HG03342 (cell line): ENCODE measurements at regions not wholly inside any gene's neighbourhood (a gene's known extent, or its start where the extent isn't known, plus 50 kb on each side); places are given as distances from the start of the nearest gene placed in this dataset.

ENCODE experiments used
- ATAC-seq: cut with Tn5 transposase; IDR thresholded peaks from one replicate; pipeline ENCODE4 v1.9.1; 2021; ENCODE audit warnings: mild to moderate bottlenecking, moderate library complexity; ENCODE audit not compliant: unreplicated experiment

DNA sequence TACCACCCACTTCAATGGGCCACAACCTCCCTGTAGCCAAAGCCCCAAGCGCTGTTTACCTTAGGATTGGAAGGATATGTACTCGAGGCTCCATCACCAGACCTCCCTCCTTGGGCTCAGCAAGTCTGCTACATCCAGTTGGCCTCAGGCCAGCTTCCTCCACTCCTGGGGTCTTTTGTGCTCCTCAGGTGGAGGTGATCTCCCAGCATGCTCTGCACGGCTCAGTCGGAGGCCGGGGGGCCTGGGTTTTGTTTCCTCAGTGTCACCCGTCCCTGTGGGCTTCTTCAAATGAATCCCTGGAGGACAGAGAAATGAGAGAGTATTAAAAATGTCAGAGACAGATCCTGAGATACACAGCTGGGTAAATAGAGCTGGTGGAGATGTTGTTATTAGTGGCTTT is 723.1 kb upstream of the TBX3 start:
- ATAC-seq = no peak

DNA sequence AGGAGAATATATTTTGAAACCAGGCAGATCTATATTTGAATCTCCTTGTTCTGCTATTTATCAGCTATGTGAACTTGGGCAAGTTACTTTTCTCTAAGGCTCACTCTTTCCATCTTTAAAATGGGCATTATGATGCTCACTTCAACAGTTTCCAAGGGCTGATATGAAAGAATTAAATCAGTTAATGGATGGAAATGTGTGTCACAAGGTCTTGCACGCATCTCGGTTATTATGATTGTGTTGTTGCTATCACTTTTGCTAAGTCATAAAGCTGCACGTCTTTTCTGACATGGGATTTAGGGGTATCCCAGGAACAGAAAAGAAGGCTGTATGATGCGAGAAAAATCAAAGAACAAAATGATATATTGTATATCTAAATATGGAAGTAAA is 721.5 kb upstream of the TBX3 start:
- ATAC-seq = no peak

DNA sequence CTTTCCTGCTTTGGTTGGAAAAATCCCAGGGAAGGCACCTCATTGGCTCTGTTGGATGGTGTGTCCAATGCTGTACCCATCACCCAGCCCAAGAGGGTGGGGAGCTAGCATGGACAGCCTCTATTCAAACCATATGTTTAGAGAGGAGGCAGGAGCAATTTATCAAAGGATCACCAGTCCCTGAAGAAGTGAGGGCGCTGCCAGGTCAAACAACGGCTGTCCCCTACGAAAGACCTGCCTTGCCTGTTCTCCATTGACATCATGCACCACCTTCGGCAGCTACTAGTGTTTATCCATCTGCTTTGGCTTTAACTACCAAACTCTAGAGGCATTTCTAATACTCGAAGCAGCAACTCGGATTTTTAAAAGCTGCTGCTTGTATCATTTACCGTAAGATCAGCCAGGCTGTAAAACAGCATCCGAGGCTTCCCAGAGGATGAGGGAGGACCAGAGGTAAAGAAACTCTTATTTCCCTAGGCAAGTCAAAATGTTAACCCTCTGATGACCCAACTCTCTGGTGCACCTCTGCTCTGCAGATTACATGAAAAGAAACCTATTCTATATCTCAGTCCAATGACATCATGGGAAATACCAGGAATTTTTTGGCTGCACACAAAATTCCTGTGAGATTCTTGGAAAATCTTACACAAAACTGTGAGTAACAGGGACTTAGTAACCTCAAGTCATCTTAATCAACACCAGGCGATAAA is 720.9 kb upstream of the TBX3 start:
- no peak for ATAC-seq

DNA sequence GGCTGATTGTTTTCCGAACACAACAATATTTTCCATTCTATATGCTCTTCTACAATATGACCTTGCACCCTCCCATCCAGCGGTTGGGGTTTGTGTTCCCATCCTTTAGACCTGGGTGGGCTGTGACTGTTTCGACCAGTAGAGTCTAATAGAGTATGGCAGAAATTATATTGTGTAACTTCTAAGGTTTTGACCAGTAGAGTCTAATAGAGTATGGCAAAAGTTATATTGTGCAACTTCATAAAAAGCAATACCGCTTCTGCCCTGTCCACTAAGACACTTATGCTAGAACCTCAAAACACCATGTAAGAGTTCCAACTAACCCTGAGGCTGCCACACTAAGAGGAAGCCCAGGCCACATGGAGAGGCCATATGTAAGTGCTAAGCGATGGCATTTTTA is 719.7 kb upstream of the TBX3 start:
- no peak for ATAC-seq

DNA sequence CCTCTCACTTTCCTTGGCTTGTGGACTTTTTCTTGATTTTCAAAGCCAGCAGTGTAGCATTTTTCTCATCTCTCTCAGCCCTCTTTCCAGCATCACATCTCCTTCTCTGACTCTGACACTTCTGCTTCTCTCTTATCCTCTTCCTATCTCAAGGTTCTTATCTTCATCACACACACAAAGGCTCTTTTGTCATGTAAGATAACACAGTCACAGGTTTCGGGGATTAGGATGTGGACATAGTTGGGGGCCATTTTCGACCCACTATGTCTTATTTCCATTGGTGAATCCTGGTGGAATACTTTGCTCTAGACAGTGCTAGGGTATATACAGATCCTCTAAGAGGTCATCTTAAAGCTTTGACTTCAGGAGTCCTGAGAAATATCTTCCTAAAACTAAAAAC is 719.3 kb upstream of the TBX3 start:
- no peak for ATAC-seq

DNA sequence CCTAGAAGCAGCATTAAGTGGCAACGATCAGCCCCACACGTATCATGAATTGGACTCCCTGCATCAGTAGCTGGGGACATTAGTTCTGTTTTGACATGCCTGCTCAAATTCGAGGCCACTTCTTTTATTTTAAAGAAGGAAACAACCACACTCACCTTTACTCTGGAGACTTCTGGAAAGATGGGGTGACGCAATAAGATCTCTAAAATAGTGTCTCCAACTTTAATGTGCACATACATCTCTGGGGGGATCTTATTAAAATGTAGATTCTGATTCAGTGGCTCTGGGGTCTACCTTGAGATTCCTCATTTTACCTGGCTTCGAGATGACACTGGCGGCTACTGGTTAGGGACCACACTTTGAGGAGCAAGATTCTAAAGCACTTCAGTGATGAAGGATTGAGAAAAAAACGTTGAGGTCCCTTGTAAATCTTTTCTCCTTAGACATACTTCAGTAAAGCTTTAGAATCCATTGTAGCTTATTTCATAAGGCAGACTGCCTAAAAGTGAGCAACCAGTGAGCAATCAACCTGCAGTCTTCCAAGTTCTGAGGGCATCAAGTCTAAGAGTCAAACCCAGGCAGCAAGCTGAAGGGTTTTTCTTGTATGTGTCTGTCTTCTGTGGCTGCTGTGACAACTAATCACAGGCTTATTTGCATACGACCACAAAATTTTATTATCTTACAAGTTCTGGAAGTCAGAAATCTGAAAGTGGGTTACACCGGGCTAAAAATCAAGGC is 718.6 kb upstream of the TBX3 start:
- ATAC-seq = no peak

DNA sequence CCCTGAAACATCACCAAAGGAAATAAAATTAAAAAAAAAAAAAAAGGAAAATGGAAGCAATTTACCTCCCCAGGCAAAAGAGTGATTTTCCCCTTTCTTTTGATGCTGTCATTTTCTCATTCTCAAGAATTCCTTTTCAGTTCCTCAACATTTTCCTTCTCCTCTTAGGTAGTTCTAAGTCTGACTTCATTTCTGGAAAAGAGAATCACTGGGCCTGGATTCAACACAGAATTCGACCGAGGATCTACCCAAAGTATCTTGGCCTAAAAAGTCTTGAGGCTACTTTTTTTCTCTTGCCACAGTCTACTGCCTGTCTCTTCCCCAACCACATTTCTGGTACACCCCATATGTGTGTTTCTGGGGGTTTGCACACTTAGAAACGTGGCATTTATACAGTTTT is 717.8 kb upstream of the TBX3 start:
- no peak for ATAC-seq

DNA sequence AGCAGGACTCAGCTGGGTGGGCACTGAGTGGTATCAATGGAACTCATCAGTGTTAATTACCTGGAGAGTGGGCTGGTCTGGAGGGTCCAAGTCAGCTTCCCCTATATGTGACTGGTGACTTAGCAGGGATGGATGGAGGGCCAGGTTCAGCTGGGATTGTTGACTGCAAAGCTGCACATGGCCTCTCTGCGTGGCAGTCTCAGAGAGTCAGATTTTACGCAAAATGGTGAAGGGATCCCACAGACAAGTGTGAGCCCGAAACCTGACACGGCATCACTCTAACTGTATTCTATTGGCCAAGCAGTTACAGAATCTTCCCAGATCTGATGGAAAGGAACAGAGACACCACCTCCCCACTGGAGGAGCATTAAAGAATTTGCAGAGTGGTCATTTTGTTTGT is 716.0 kb upstream of the TBX3 start:
- ATAC-seq = no peak

DNA sequence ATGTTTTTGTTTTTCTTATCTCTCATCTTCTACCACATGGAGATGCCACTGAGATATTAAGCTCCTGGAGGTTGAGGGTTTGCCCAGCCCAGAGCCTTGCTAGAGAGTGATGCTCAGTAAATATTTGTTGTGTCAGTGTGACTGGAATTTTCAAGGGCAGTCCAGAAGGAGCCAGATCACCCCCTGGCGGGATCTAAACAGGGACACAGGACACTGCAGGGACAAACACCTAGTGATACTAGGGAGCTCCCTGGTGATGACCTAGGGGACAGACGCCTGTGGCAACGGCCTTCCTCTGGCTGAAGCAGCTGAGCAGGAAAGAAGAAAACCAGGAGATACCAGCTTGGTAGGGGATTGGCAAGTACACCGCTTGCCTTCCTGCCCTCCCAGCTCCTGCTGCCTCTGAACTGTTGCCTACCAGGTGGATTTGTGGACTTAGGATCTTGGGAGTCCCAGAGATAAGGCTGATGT is 714.4 kb upstream of the TBX3 start:
- ATAC-seq = no peak

DNA sequence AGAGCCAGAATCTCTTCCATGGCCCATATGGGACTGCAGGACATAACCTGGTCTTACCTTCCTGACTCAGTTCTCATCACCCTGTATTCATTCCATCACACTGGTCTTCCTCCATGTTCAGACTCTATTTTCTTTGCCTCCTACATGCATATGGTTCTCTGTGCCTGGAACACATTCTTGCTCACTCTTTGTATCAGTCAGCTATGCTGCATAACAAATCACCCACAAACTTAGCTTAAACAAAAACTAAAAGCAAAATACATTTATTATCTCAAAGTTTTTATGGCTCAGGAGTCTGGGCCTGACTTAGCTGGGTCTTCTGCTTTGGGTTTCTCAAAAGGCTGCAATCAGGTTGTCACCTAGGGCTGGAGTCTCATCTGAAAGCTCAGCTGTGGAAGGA is 712.6 kb upstream of the TBX3 start:
- no peak for ATAC-seq

DNA sequence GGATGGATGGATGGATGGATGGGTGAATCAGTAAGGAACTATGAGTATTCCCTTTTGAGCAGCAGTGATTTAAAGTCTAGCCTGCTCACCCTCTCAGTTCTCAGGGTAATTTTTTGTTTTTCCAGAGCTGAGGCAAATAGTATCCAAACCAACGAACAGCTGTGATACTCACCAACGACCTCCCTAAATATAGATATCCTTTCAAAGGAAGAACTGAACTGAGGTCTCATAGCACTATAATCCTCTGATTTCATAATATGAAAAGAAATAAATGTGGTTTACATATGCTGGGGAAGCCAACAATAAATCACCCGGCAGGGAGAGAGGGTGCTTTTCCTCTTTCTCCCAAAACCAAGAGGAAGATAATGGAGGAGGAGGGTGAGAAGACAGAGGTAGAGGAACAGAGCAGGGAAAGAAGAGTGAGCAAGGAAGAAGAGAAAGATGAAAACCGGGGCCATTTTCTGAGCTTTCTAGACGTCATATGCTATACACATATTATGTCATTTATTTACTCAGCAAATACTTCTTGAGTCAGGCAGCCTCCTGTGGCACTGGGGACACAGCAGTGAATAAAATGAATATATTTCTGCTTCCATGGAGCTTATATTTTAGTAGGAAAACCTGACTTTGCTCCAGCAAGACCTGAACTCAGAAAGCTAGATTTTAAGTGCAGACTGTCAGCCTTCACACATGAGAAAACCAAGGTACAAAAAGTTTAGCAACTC is 710.7 kb upstream of the TBX3 start:
- ATAC-seq = no peak

DNA sequence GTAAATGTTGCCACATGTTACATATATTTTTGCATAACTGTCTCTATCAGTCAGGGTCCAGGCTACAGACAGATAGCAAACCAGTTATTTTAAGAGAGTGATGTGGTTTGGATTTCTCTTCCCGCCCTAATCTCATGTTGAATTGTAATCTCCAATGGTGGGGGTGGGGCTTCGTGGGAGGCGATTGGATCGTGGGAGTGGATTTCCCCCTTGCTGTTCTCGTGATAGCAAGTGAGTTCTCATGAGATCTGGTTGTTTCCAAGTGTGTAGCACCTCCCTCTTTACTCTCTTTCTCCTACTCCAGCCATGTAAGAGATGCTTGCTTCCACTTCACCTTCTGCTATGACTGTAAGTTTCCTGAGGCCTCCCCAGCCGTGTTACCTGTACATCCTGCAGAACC is 704.2 kb upstream of the TBX3 start:
- ATAC-seq = no peak

DNA sequence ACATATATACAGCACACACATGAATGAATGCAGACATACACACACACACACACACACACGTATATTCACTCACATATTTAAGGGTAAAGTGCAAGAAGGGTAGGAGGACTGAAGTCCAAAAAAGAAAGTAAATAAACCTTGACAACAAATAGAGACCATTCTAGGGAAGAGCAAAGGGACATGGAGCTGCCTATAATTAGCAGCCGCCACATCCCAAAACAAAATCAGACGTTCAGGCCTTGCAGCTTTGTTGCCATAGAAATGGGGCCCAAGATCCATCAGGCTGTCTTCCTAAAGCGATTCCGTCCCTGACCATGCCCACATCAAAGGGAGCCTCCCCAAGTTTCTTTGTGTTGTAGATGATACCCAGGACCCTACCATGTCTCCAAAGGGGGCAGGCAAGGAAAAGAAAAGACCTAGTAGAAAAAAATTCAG is 703.5 kb upstream of the TBX3 start:
- ATAC-seq = no peak

DNA sequence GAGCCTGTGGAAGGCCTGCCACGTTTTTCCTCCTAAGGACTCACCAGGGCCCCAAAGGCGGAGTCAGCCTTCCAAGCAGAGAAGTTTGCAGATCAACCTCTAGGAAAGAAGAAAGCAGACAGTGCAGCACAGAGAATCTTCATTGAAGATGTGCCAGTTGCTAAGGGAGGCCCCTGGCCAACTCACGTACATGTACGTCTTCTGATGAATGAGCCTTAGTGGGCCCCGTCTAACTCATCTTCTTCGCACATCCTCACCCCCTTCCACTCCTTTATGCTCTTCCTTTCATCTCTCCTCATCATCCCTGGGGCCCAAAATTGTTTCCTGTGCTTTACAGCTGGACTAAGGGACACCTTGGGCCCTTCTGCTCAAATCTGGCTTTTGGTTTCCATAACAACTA is 703.0 kb upstream of the TBX3 start:
- ATAC-seq = no peak

DNA sequence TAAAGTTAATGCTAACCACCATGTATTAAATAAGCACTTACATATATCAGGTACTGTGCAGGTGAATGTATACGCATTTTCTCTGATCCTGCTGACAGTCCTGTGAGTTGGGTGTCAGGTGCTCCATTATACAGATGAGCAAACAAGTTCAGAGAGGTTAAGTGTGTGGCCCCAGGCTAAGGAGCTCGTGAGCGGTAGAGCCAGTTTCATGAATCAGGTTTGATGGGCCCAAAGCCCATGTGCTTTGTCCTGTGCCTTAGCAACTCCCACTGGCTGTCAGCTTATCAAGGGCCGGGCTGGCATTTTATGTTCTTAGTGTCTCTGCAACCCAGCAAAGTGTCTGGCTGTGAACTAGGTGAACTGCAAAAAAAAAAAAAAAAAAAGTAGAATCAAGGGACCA is 701.2 kb upstream of the TBX3 start:
- ATAC-seq = no peak

DNA sequence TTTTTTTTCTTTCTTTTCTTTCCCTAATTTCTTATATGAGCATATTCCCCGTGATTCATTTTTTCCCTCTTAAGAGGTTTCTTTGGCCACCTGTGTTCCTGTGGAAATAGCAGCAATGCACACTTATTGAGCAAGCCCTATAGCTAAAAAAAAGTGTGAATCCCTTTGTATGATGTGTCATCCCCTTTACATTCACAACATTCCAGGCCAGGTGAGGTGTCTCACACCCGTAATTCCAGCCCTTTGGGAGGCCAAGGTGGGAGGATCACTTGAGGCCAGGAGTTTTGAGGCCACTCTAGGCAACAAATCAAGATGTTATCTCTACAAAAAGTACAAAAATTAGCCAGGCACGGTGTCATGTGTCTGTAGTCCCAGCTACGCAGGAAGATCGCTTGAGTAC is 700.4 kb upstream of the TBX3 start:
- ATAC-seq = no peak

DNA sequence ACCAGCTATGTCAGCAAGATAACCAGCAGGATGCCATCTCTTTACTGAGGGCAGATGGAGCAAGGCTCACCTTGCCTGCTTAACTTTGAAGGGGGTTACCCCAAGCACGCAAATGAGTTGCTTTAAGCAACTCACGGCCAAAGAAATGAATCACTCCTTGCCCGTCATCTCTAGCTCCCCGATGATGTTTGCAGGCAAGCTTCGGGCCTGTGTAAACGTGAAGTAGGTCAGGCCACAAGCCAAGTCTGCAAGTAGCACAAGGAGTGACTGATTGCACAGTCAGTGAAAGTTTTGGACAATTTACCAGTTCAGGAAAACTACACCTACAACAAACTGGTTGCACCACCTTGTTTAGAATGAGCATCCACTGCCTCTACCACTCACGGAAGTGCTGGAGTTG is 699.7 kb upstream of the TBX3 start:
- no peak for ATAC-seq

DNA sequence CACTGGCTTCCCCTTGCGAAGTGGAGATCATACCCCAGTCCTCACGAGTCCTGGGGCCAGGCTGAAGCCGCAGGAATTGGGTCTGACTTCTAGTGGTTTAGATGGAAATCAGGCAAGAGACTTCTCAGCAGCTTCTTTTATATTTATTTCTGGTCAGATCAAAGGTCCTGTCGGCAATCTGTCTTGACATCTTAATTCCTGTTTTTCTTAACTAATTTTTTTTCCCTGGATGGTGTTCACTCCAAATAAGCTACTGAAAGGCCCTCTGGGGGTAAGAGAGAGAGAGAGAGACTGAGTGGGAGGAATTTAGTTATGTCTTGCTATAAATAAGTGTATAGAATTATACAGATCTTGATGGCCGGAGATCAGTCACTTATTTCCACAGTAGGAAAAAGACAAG is 698.7 kb upstream of the TBX3 start:
- no peak for ATAC-seq

DNA sequence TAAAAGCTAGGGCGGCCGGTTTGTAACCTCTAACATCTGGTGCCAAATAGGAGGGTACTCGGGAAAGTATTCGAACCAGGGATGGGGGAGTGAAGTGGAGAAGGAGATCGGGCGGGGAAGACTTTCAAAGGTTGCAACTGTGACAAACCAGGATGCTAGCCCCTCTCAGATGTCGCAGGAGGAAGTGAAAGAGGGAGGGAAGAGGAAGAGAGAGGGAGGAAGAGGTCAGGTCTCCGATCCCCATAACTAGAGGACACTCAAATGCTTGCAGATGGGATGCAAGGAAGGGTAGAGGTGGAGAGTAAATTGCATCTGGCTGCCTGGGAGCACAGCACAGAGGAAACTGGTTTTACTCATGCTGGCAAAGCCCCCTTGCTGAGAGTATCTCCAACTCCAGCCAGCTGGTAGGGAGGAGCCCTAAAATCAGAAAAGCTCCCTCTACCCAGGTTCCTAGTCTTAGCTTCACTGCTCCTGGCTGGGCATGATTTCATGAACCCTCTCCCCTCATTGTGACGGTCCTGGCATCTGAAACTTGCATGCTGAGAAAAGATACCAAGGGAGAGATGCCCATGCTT is 696.7 kb upstream of the TBX3 start:
- no peak for ATAC-seq

DNA sequence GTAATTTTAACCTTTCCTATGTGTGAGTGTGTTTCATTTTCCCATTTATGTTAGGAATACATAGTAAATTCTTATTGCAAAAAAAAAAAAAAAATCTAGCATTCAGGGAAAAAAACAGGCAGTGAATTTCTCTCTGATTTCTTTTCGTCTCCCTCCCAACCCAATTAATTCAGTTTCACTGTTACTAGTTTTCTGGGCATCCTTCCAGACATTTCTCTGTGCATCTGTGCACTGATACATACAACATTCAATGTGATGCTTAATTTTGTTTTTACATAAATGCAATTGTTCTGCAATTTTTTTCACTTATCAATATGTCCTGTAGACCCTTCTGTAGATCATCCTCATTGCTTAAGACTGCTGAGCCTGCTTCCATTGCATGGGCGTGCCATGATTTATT is 694.3 kb upstream of the TBX3 start:
- no peak for ATAC-seq

DNA sequence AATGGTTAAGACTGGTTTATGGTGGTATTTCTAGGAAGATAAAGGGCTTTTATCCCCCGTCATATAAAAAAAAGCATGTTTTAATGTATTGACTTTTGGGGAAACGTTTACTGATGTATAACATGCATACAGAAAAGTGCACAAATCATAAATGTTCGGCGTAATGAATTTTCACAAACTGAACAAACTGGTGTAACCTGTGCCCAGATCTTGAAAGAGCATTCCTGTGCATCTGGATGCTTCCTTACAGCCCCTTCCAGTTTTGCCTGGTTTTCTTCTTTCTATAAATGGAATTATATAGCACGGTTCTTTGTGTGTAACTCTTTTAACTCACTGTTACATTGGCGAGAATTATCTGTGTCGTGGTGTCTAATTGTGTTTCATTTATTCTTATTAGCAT is 693.8 kb upstream of the TBX3 start:
- no peak for ATAC-seq

DNA sequence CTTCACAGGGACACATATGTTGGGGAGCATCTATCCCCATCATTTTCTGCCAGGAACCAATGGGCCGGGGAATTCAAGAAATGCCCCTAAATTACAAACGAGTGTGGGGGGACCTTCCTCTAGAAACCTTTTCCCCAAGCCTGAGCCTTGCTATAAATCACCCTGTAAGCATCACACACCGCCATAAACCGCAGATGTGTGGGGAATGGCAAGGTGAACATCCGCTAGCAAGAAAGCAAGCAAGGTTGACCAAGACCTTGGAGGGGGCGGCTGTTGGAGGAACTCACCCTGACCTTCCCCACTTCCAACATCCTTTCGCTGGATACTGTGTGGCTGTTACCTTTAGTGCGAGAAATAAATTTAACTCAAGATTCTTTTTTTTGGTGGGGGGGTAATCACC is 693.3 kb upstream of the TBX3 start:
- no peak for ATAC-seq
